Trophoblast cell (in vitro differentiated cells and primary cell): ENCODE measurements at regions not wholly inside any gene's neighbourhood (a gene's known extent, or its start where the extent isn't known, plus 50 kb on each side); places are given as distances from the start of the nearest gene placed in this dataset.

Experiments used
- DNase-seq, 2 donors: peaks; one replicate each; pipeline ENCODE4 v3.0.0-alpha.2; 2016
- H2AFZ ChIP-seq: 2 replicates; pipeline ENCODE4 v1.6.1; 2013; ENCODE audit warnings: low read length, moderate library complexity, mild to moderate bottlenecking; ENCODE audit not compliant: insufficient read depth, poor library complexity
- H2AK5ac ChIP-seq: 2 replicates; pipeline ENCODE4 v1.6.1; 2013; ENCODE audit warnings: mild to moderate bottlenecking, low read length
- H2BK120ac ChIP-seq: 2 replicates; pipeline ENCODE4 v1.6.1; 2013; ENCODE audit warnings: low read length, mild to moderate bottlenecking, moderate library complexity; ENCODE audit not compliant: insufficient read depth, poor library complexity
- H2BK12ac ChIP-seq: 2 replicates; pipeline ENCODE4 v1.6.1; 2013; ENCODE audit warnings: mild to moderate bottlenecking, low read length, moderate library complexity
- H2BK5ac ChIP-seq: 2 replicates; pipeline ENCODE4 v1.6.1; 2013; ENCODE audit warnings: low read length, low read depth, moderate library complexity, mild to moderate bottlenecking; ENCODE audit not compliant: poor library complexity
- H3K14ac ChIP-seq: 2 replicates; pipeline ENCODE4 v1.6.1; 2013; ENCODE audit warnings: mild to moderate bottlenecking, low read length
- H3K18ac ChIP-seq: 2 replicates; pipeline ENCODE4 v1.6.1; 2013; ENCODE audit warnings: mild to moderate bottlenecking, low read length
- H3K23ac ChIP-seq: 2 replicates; pipeline ENCODE4 v1.6.1; 2013; ENCODE audit warnings: low read length
- H3K27ac ChIP-seq: 2 replicates; pipeline ENCODE4 v1.5.1; 2013; ENCODE audit warnings: low read depth, mild to moderate bottlenecking, inconsistent platforms, low read length, moderate library complexity
- H3K27me3 ChIP-seq: 2 replicates; pipeline ENCODE4 v1.6.1; 2013; ENCODE audit warnings: inconsistent platforms, mild to moderate bottlenecking, low read length, moderate library complexity; ENCODE audit not compliant: insufficient read depth
- H3K36me3 ChIP-seq, 2 experiments: 1 replicate in 1 of 2; 2 replicates in 1 of 2; pipeline ENCODE4 v1.6.1; 2013; ENCODE audit warnings: low read length in 2 of 2, mild to moderate bottlenecking in 2 of 2, moderate library complexity in 1 of 2; ENCODE audit not compliant: insufficient read depth in 2 of 2, control insufficient read depth in 1 of 2
- H3K4ac ChIP-seq: 2 replicates; pipeline ENCODE4 v1.6.1; 2013; ENCODE audit warnings: low read depth, mild to moderate bottlenecking, low read length, moderate library complexity
- H3K4me1 ChIP-seq, 2 experiments: 1 replicate in 1 of 2; 2 replicates in 1 of 2; pipeline ENCODE4 v1.6.1; 2013; ENCODE audit warnings: low read length in 2 of 2, mild to moderate bottlenecking in 2 of 2, moderate library complexity in 1 of 2; ENCODE audit not compliant: insufficient read depth in 2 of 2, control insufficient read depth in 1 of 2
- H3K4me2 ChIP-seq: 2 replicates; pipeline ENCODE4 v1.6.1; 2013; ENCODE audit warnings: inconsistent platforms, mild to moderate bottlenecking, low read length, moderate library complexity
- H3K4me3 ChIP-seq: 2 replicates; pipeline ENCODE4 v1.5.1; 2013; ENCODE audit warnings: mild to moderate bottlenecking, low read depth, low read length, inconsistent platforms
- H3K79me1 ChIP-seq: one replicate; pipeline ENCODE4 v1.6.1; 2013; ENCODE audit warnings: low read length
- H3K79me2 ChIP-seq: 2 replicates; pipeline ENCODE4 v1.6.1; 2013; ENCODE audit warnings: low read length, mild to moderate bottlenecking; ENCODE audit not compliant: control insufficient read depth, insufficient read depth, poor library complexity
- H3K9ac ChIP-seq: 2 replicates; pipeline ENCODE4 v1.6.1; 2013; ENCODE audit warnings: mild to moderate bottlenecking, low read length
- H3K9me3 ChIP-seq: 2 replicates; pipeline ENCODE4 v1.6.1; 2013; ENCODE audit warnings: low read depth, mild to moderate bottlenecking, control low read depth, inconsistent platforms, low read length; ENCODE audit not compliant: insufficient read depth
- H4K12ac ChIP-seq: 2 replicates; pipeline ENCODE4 v1.6.1; 2013; ENCODE audit warnings: low read depth, mild to moderate bottlenecking, low read length, moderate library complexity
- H4K8ac ChIP-seq: 2 replicates; pipeline ENCODE4 v1.6.1; 2013; ENCODE audit warnings: low read depth, mild to moderate bottlenecking, low read length, moderate library complexity
- H4K91ac ChIP-seq: one replicate; pipeline ENCODE4 v1.6.1; 2013; ENCODE audit warnings: low read depth, mild to moderate bottlenecking, low read length, moderate library complexity
- WGBS: extraction: QIAGEN DNeasy Blood & Tissue Kit; methylation state at CpG from one replicate; pipeline ENCODE4 v1.1.7; 2013; ENCODE audit warnings: missing lambda C conversion rate; ENCODE audit not compliant: insufficient read length, insufficient coverage; ENCODE audit errors: extremely low coverage; 5-methylcytosine and 5-hydroxymethylcytosine counted together

GRCh38 chr22:26796785-26797184 lies 139.4 kb downstream of the MIAT start:
- Histone ChIP-seq H4K91ac (no peak overlapping the region), H3K9me3 (no peaks in the 10 kb centered on the region), H3K79me2 (no peaks in the 10 kb centered on the region), H2AFZ (no peak overlapping the region), H2BK5ac (no peak overlapping the region), H3K79me1 (no peaks in the 10 kb centered on the region), H3K9ac (no peak overlapping the region), H2BK120ac (no peak overlapping the region), H4K12ac (no peak overlapping the region), H2AK5ac (no peak overlapping the region), H3K36me3 (no peaks in the 10 kb centered on the region), H3K18ac (no peak overlapping the region), H3K4ac (no peak overlapping the region), H3K27ac (no peak overlapping the region), H3K27me3 (no peaks in the 10 kb centered on the region), H2BK12ac (no peak overlapping the region), H3K4me3 (no peak overlapping the region), H3K4me2 (no peak overlapping the region), H3K23ac (no peak overlapping the region), H3K4me1 (peaks cover 5 to 6% of the 10 kb centered on the region in 2 experiments), H4K8ac (no peak overlapping the region), H3K14ac (no peak overlapping the region)
- WGBS = no CpG with 5 or more reads among the region's 12 CpGs
- no peak for DNase-seq

- no peaks in the 10 kb centered on the region for H3K79me1 ChIP-seq
- no peak overlapping the region for H2BK12ac ChIP-seq
- H2AFZ ChIP-seq = no peak overlapping the region
- H2BK5ac ChIP-seq = no peak overlapping the region
- no peak overlapping the region for H3K27ac ChIP-seq
- H3K36me3 ChIP-seq = no peaks in the 10 kb centered on the region
- no peak overlapping the region for H3K9ac ChIP-seq
- H3K79me2 ChIP-seq = no peaks in the 10 kb centered on the region
- WGBS = no CpG with 5 or more reads among the region's 8 CpGs
- DNase-seq = no peak
- H3K14ac ChIP-seq = no peak overlapping the region
- H4K91ac ChIP-seq = no peak overlapping the region
- no peak overlapping the region for H2AK5ac ChIP-seq
- H3K4me2 ChIP-seq = no peak overlapping the region
- H4K8ac ChIP-seq = no peak overlapping the region
- H3K4ac ChIP-seq = no peak overlapping the region
- no peak overlapping the region for H3K18ac ChIP-seq
- H3K23ac ChIP-seq = no peak overlapping the region
- no peak overlapping the region for H2BK120ac ChIP-seq
- H3K9me3 ChIP-seq = no peaks in the 10 kb centered on the region
- no peak overlapping the region for H3K4me3 ChIP-seq
- H3K4me1 ChIP-seq = peaks cover 5 to 6% of the 10 kb centered on the region in 2 experiments
- no peak overlapping the region for H4K12ac ChIP-seq
- H3K27me3 ChIP-seq = no peaks in the 10 kb centered on the region
Measured at GRCh38 chr22:26797910-26798309, 140.5 kb downstream of the MIAT start.

- no peak overlapping the region for H3K14ac ChIP-seq
- no peaks in the 10 kb centered on the region for H3K79me1 ChIP-seq
- no peaks in the 10 kb centered on the region for H3K27me3 ChIP-seq
- H3K79me2 ChIP-seq = no peaks in the 10 kb centered on the region
- no peak overlapping the region for H3K23ac ChIP-seq
- H3K27ac ChIP-seq = no peak overlapping the region
- H4K12ac ChIP-seq = no peak overlapping the region
- no peak overlapping the region for H2BK12ac ChIP-seq
- no CpG with 5 or more reads among the region's 19 CpGs for WGBS
- H2BK120ac ChIP-seq = no peak overlapping the region
- H2AK5ac ChIP-seq = no peak overlapping the region
- no peaks in the 10 kb centered on the region for H3K36me3 ChIP-seq
- no peak overlapping the region for H2BK5ac ChIP-seq
- no peak overlapping the region for H3K18ac ChIP-seq
- no peak overlapping the region for H3K9ac ChIP-seq
- peaks cover 5 to 6% of the 10 kb centered on the region in 2 experiments for H3K4me1 ChIP-seq
- no peak overlapping the region for H3K4me3 ChIP-seq
- DNase-seq = no peak
- H3K9me3 ChIP-seq = no peaks in the 10 kb centered on the region
- H3K4me2 ChIP-seq = no peak overlapping the region
- no peak overlapping the region for H4K91ac ChIP-seq
- H3K4ac ChIP-seq = no peak overlapping the region
- H4K8ac ChIP-seq = no peak overlapping the region
- H2AFZ ChIP-seq = no peak overlapping the region
Measured at GRCh38 chr22:26798462-26799065, 141.2 kb downstream of the MIAT start.

GRCh38 chr22:26800858-26801257 lies 143.5 kb downstream of the MIAT start:
- H3K4ac ChIP-seq = no peak overlapping the region
- H4K12ac ChIP-seq = no peak overlapping the region
- H4K8ac ChIP-seq = no peak overlapping the region
- no peak overlapping the region for H2AK5ac ChIP-seq
- no peak overlapping the region for H2BK120ac ChIP-seq
- no CpG with 5 or more reads among the region's 7 CpGs for whole genome bisulfite sequencing
- no peak overlapping the region for H2BK5ac ChIP-seq
- no peak overlapping the region for H3K9ac ChIP-seq
- H3K18ac ChIP-seq = no peak overlapping the region
- no peak overlapping the region for H3K4me2 ChIP-seq
- no peak overlapping the region for H2AFZ ChIP-seq
- no peak overlapping the region for H3K4me3 ChIP-seq
- H3K27ac ChIP-seq = no peak overlapping the region
- no peak for DNase-seq
- H3K79me1 ChIP-seq = no peaks in the 10 kb centered on the region
- no peak overlapping the region for H2BK12ac ChIP-seq
- H3K9me3 ChIP-seq = no peaks in the 10 kb centered on the region
- no peak overlapping the region for H4K91ac ChIP-seq
- no peak overlapping the region for H3K14ac ChIP-seq
- H3K23ac ChIP-seq = no peak overlapping the region
- peaks cover 5 to 10% of the 10 kb centered on the region in 2 experiments for H3K4me1 ChIP-seq
- H3K27me3 ChIP-seq = no peaks in the 10 kb centered on the region
- H3K79me2 ChIP-seq = no peaks in the 10 kb centered on the region
- H3K36me3 ChIP-seq = no peaks in the 10 kb centered on the region
